ENCODE measurements at regions not wholly inside any gene's neighbourhood (a gene's known extent, or its start where the extent isn't known, plus 50 kb on each side); places are given as distances from the start of the nearest gene placed in this dataset.

DNA sequence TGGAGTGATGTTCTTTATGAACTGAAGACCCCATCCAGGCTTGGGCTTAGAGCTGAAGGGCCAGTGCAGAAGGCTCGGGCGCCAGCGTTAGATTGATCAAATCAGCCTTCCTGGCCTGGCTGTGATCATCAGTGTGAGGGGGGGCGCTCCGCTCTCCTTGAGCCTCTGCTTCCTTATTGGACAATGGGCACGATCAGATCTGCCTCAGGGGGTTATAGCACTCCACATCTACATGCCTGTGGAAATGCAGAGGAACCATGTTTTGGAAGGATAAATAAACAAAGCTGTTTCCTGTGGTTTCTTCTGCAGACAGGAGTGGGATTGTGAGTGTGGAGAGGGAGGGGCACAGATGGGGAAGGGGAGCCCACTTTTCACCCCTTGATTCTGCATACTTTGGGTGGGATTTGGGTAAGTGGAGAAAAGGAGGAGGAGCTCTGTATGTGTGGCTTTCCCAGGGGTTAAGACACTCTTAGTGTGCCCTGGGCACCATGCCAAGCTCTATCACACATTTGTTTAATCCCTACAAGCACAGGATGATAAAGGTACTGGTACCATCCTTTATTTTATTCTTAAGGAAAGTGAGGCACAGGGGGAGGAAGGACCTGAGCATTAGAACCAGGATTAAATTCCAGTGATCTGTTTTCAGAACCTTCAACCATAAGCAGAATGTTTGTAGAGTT, 150.5 kb downstream of the EN1 start:
- DNase-seq: no peak

DNA sequence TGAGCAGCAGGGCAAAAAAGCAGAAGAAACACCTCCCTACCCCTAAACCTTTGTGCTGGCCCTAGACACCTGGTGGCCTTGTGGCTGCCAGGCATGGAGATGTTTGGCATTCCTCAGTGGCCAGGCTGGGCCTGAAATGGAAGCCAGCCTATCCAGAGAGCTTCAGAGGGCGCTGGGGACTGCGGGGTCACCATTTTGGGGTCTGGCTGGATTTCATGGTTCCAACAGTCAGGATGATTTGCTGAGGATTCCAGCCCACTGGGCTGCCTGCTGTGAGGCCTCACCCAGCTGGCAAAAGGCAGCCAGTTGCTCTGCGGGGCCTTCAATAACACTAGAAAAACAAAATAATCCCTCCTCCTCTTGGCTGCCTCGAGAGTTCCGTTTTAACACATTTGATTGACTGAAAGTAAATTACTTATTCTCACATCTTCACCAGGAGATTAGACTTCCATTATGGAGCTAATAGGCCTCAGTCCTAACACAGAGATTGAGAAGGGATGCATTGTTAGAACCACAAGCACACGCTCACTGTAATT, 154.1 kb downstream of the EN1 start:
- DNase-seq: no peak

DNA sequence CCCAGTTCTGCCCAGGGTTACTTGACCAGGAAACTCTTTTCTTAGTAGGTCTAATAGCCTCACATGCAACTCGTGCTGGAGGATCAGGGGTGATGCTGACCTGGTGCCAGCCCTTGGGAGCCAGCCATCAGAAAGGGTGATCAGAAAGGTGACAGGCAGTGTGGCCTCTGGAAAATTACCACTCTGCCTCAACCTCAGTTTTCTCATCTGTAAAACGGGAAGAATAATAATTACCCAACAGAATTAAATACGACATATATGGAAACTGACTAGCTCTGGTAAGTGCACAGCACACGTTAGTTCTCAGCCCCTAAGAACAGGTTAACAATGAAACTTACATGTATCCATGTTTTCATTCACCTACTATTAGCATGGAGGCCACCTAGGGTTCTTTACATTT, 157.6 kb downstream of the EN1 start:
- DNase-seq: no peak

DNA sequence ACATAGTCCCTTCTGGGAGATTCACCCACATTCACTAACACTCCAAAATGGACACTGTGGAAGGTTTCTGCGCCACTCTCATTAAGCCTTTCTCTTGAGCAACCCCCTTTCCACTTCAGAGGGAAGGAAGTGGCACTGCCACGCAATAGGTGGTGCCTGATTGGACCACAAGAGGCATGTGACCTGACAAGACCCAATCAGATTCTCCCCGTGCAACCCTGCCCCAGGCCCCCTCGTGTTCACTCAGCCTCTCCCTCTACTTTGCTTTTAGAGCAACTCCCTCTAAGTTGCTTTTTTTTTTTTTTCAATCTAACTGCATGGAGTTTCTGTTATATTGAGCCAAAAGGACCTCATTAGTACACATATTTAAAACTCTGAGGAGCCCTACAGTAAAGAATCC, 158.0 kb downstream of the EN1 start:
- no peak for DNase-seq

DNA sequence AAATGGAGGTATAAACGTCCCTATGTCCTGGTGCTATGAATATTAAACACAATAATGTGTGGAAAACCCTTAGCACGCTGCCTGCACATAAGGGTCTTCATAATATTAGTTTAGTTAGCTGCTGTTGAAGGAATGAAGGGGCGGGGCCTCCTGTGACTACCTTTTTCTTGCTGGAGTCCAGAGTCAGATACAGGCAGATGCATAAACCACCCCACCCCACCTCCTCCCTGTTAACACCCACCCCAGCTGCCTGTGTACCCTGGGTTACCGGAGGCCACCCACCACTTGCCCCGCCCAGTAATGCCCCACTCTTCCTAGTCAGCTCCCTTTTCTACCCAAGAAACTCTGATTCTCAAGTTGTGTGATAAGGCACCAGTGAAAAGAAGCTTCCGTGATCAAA, 158.4 kb downstream of the EN1 start:
- DNase-seq: no peak

DNA sequence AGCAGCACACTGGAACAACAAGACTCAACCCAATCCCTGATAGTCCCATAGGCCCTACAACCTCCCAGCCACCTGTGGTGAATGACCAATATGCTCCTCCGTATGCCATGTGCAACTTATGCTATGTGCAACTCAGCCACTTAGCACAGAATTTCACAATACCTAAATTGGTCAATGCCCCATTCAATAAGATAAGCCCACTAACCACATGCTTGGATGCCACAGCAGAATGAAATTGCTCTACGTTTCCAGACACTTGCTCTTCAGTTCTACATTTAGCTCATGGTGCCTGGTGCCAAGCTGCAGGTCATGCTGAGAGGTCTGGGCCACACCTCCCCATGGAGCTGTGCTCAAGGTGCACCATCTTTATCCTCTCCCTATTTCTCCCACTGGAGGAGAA, 159.8 kb downstream of the EN1 start:
- no peak for DNase-seq

DNA sequence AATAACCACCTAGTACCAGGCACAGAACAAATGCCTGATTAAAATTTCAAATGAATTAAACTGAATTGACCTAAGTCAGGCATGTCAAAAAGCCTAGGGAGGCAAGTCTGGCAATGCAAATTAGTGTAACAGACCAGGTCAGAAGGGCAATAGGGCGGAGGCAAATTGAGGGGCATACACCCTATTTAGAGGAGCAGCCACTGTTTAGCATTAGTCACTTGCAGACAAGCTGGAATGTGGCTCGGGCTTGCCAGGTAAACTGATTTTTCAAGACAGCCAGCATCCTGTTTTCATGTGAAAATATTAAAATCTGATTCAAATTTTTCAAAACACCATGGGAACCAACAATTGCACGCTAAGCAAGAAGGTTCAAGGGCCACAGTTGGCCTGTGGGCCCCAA, 160.3 kb downstream of the EN1 start:
- DNase-seq: no peak

DNA sequence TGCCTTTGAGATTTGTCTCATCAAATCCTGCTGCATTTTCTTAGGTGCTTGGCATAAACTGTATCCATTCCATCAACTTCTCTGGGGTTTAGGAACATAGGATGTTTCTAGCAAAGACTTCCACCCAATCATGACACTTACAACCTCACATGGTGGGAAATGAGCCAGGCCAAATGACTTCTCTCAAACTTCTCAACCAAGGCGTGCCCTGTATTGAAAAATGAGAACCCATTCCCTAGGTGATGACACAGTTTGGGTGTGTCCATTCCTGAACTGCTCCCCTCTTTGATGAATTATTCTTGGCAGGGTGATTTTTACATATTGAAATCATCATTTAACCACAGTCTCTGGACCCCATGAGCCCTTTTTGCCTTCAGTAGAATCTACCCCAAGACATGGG, 161.1 kb downstream of the EN1 start:
- DNase-seq: no peak

DNA sequence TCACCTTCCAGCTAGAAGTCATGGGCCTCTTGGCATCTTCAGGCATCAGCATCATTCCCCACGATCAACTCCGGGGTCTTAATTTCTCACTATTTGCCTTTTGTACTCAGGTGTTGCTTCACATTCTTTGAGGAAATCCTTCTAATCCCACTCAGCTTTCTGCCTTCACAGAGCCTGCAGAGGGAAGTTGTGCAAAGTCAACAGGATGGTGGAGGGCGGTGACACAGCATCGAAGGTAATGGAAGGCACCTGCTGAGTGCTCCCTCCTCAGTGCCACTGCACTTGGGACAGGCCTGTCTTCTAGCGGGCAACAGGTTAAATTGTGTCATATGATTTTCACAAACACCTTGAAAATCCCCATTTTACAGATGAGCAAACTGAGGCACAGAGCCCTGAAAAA, 164.0 kb downstream of the EN1 start:
- DNase-seq: no peak

DNA sequence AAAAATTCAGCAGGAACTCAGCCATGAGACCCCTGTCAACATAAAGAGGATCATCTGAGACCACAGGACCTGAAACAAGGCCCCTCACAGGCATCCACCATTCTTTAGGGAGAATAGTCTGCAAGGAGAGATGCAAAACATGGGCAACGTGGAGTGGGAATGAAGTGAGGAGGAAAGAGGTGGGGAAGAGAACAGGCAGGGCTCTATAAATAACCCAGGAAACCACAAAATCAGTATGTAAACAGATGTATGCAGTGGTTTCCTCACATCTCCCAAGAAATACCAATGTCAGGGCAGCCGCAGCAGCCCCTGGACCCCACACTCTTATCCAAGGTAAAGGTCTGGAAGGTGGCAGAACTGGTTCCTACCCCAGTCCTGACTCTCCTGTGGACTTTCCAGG, 168.5 kb downstream of the EN1 start:
- no peak for DNase-seq

DNA sequence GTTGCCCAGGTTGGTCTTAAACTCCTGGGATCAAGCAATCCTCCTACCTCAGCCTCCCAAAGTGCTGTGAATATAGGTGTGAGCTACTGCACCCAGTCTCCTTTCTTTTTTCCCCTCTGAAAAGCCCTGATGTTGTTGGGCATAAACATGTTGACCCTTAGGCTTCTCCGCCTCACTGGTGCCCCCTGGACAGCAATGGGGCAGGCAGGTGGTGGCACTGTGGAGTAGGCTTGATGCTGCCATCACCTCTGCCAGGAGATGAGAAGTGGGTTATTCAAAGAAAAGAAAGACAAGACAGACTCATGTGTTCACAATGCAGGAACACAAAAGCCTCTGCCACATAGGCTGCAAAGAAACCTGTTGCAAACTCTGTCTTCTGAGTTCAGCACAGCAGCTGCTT, 169.9 kb downstream of the EN1 start:
- no peak for DNase-seq

DNA sequence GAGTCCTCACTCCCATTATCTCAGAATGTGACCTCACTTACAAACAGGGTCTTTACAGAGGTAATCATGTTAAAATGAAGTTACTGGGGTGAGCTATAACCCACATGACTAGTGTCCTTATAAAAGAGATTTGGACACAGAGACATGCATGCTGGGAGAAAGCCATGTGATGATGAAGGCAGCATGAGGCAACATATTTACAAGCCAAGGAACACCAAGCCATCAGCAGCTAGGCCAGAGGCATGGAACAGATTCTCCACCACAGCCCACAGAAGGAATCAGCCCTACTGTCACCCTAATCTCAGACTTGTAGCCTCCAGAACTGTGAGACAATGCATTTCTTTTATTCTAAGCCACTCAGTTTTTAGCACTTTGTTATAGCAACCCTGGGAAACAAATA, 171.9 kb downstream of the EN1 start:
- DNase-seq: no peak

DNA sequence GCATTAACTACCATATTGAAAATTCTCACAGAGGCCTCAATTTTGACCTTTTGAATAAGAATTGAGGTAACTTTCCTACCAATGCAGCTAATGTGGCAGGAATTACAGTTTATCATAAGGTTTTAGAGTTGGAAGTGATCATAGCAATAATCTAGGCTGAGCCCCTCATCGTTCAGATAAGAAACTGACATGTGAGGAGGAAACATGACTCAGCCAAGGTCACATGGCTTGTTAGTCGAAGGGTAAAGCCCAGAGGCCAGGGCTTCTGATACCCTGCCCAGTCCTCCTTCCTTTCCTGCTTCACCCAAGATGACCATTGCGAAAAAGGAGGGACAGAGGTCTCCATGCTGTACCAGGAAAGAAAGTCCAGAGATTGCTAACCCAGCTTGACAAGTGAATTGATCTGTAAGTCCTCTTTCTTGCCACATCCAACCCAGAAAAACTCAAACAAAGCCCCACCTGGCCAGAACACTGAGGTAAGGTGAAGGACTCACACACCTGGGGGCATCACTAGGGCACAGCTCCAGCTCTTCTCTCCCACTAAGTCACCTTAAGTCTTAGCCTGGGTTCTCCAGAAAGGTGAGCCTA, 174.8 kb downstream of the EN1 start:
- peak; percentile 24 for DNase-seq

DNA sequence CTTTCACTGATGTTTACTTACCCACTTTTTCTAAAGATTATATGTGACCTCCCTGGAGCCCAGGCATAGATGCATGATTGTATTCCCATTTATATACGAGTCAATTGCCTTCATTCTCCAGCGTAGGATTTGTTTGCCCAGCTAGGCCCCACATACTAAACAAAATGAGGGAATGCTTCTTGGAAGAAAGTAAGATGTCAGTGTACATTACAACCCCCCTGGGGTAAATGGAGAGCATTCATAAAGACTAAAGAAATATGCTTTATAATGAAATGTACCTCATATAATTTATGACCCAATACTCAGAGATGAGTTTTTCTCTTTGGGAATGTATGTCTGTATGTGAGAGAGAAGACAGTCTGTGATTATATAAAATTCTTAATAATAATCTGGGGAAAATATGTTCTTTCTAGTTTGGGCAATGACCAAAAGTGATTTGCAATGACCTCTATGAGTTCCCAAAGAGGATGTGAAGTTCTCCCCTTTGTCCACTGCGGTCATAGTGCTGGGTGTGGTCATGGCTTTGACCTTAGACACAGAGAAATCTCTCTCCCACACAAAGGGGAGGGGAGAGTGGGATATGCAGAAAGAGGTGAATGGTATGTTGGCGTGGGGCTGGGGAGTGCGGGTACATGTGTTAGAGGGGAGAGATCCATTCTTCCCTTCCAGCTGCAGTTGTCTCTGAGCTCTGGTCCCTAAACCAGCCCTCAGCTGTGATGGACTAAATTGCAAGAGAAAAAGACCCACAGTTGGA, 175.6 kb downstream of the EN1 start:
- no peak for DNase-seq

DNA sequence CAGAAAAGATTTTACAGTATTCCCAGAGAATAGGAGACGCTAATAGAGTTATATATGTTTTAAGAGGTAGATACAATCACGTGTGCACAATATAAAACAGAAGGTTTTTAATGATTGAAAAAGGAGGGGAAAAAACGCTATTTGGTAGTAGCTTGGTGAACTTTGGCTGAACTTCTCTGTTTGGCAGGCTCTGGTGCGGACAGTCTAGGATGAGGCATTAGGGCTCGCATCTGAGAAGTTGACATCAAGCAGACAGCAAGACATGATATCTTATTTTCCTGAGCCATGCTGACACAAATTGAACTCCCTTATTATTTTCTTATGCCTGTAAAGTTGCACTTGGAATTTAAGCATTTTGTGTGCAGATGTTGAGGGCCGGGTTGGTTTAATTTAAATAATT, 176.6 kb downstream of the EN1 start:
- DNase-seq: no peak

DNA sequence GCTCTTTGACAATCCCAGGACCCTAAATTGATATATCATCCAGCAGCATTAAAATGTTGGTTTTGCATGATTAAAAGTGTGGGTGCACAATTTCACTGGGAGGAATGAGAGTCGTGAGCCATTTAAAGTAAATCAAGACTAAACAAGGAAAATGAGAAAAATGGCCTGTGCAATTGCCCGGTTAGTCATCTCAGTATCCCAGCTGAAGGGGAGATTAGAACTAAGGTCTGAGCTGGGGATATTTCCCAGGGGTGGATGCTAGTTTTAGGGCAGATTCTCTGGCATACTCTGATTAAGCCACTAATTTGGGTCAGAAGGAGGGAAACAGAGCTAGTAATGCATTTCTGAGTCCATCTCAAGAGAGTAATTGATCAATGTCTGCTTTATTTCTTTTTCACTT, 177.2 kb downstream of the EN1 start:
- no peak for DNase-seq

DNA sequence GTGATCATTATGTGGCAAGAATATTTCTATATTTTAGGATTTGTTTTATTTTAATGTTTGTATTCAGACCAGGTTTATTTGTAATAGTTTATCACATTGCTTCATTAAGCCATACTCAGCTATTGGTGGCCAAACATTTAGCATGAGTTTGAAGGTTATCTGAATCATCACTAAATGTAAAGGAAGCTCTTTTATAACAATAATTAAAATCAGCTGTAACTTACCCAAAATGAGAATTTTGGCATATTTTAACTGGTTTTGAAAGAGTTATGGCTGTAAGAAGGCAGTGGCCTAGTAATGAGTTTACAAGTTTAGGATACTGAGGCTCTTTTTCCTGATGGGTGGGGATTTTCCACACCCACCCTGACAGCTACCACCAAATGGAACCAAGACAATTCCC, 177.8 kb downstream of the EN1 start:
- no peak for DNase-seq

DNA sequence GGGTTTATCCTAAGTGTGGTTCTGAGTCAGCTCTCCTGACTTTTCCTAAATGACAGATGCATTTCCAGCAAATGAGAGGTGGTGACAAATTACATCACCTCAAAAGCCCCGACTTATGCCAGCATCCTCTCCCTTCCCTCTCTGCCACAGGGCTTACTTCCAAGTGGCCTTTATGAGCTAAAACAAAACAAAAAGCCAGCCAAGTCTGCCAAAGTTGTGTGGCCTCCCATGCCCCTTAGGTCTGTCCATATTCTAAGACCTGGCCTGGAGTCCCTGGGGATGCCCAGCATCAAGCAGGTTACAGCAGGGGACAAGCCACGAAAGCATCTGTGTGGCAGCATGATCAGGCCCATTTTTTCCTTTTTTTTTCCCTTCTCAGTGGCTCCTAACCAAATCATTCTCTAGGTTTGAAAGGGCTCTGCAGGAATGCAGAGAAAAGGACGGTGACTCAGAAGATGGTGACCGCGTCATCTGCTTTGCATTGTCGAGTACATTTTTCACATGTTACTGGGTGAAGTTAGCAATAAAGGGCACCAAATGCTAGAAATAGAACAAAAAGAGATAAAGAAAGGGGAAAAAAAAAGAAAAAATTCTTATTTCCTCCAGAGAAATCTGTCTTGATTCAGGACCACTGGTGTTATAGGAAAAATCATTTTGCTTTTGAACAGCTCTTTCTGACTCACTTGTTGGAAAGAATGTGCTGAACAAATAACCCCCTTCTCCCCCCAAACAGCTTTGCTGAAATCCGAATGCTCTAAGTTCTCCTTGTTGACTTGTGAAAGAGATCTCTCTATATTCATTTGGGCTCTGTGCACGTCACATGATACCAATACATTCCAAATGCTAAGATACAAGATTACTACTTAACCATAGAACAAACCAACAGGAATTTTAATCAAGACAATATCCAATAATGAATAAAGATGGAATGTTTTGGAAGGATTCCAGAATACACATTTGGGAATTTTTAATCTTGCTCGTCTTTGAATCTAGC, 178.7 kb downstream of the EN1 start:
- peak; percentile 17 for DNase-seq

DNA sequence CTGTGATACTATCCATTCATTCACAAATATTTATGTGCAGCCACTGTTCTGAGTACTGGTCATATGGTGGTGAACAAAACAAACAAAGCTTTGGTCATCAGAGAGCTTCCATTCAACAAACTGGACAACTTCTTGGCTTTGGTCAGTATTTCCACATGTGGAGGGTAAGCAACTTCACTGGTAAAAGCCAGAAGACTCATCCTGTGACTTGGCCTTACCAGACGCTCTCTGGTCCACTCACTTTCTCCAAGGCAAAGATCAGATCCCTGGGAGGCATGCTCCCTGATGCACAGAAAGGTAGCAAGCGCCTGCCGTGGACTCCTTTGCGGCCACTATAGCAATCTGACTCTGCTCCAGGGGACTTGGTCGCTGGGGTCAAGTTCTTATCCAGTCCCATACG, 179.5 kb downstream of the EN1 start:
- no peak for DNase-seq

DNA sequence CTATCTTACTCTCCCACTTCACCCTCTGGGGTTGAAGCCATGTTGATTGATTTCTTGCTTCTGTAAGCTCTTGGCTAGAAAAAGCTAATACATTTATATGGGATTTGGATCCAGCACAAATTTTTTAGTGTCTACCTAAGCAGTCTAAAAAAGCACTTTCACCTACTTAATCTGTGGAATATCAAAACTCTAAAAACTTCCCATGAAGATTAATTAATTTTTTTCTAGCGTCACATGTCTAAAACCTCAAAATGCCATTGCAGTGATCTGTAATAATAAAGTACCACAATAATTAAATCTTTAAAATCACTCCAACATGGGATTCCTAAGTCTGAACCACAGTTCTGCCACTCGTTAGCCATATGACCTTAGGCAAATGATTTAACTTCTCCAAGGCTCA, 180.1 kb downstream of the EN1 start:
- no peak for DNase-seq

DNA sequence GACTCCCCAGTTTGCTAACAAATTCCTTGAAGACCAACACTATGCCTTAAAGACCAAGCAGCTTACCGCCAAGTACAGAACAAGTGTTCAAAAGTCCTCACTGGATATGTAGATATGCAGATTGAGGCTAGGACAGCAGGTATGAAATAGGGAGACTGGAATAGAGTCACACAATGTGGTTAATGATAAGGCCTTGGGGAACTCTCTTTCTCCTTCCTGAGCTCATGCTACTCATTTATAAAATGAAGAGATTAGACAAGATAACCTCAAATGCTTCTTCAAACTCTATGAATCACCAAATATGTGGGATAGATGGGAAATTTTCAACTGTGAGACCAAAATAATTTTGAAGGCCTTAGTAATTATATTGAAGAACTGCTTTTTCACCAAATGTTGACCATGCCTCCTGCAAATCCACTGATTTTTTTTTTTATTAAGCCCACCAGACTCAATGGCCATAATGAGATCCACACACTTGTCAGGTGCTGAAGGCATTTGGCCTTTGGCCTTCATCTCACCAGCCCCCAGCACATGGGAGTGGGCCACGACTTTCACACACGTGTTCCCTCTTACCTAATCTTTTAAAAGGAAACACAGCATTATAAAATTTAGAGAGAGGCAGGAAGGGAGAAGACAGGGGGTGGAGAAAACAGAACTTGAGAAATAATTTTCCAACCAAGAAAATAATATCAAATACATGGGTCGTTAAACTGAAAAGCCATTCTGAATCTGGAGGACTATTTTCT, 181.5 kb downstream of the EN1 start:
- DNase-seq: no peak

DNA sequence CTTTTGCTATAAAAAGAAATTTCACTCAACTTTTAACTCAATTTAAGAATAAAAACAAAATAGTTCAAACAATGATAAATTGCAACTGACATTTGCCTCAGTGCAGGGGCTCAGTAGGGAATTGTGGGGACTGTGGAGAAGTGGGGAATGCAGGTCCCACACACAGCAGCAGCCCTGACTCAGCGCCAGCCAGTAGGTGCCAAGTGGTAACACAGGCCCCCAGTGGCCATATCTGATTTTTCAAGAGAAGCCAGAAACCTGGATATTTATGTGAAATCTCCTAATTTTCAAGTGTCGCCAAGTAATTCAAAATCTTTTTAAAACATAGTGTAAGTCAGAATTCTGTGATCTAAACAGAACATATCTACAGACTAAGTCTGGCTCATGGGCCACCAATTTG, 186.3 kb downstream of the EN1 start:
- no peak for DNase-seq
